Sigmoid colon (tissue), 6 donors: ENCODE measurements at regions not wholly inside any gene's neighbourhood (a gene's known extent, or its start where the extent isn't known, plus 50 kb on each side); places are given as distances from the start of the nearest gene placed in this dataset.

Experiments used
- DNase-seq: peaks from one replicate; pipeline ENCODE4 v3.0.0-alpha.2; 2019
- H3K27ac ChIP-seq, 4 donors: fragments of 200-600 bp; sonication (generic); one replicate each; pipeline ENCODE4 v1.5.1; 2016 to 2019; ENCODE audit warnings: mild to moderate bottlenecking in 1 of 4
- H3K27me3 ChIP-seq, 3 donors: fragments of 200-600 bp; sonication (generic); one replicate each; pipeline ENCODE4 v1.5.1; 2019; ENCODE audit warnings: mild to moderate bottlenecking in 1 of 3
- H3K36me3 ChIP-seq, 4 donors: fragments of 200-600 bp; sonication (generic); one replicate each; pipeline ENCODE4 v1.5.1; 2016 to 2019
- H3K4me1 ChIP-seq, 4 donors: fragments of 200-600 bp; sonication (generic); one replicate each; pipeline ENCODE4 v1.5.1; 2017 to 2019
- H3K4me3 ChIP-seq, 4 donors: fragments of 200-600 bp; sonication (generic); one replicate each; pipeline ENCODE4 v1.5.1; 2017 to 2019; ENCODE audit warnings: mild to moderate bottlenecking in 2 of 4, moderate library complexity in 1 of 4
- H3K9me3 ChIP-seq, 4 donors: fragments of 200-600 bp in 3 of 4; sonication (generic) in 3 of 4; one replicate each; pipeline versions ENCODE4 v1.5.1 to v1.6.1; 2013 to 2019
- EP300 ChIP-seq, 4 donors: sonication (generic); formaldehyde crosslinking; IDR thresholded peaks; one replicate each; pipeline ENCODE4 v1.6.1; 2017; ENCODE audit warnings: antibody characterized with exemption in 4 of 4
- POLR2A ChIP-seq, 2 donors: fragments of 450-650 bp; IDR thresholded peaks; one replicate each; pipeline ENCODE4 v1.6.1; 2016; ENCODE audit warnings: antibody characterized with exemption in 2 of 2, mild to moderate bottlenecking in 2 of 2, moderate library complexity in 2 of 2
- POLR2AphosphoS5 ChIP-seq, 4 donors: sonication (generic); formaldehyde crosslinking; IDR thresholded peaks; one replicate each; pipeline ENCODE4 v1.6.1; 2017; ENCODE audit warnings: antibody characterized with exemption in 4 of 4
- WGBS, 2 donors: extraction: QIAGEN DNeasy Blood & Tissue Kit; methylation state at CpG; one replicate each; pipeline ENCODE4 v1.1.7; 2013; 5-methylcytosine and 5-hydroxymethylcytosine counted together
- intact Hi-C: fragments of 100-400 bp; cut with DNase I; formaldehyde crosslinking; loops from one replicate; pipeline ENCODE4 v1.15.1; 2023
- TF ChIP-seq, protein P1 (sequence below), 4 experiments: fragments of 450-650 bp in 3 of 4; fragments of 200-600 bp in 1 of 4; IDR thresholded peaks; one replicate each; pipeline ENCODE4 v1.5.1; 2016 to 2019; ENCODE audit warnings: antibody characterized with exemption in 4 of 4, mild to moderate bottlenecking in 3 of 4, moderate library complexity in 2 of 4
- donor health status: healthy with polysubstance abuse.
- donor health status: healthy.

GRCh38 chr4:100056701-100057100 is 106.6 kb upstream of the H2AZ1 start:
- intact Hi-C loops = no loop called here
- Histone ChIP-seq H3K4me3 (no peak overlapping the region), H3K27me3 (no peaks in the 10 kb centered on the region), H3K9me3 (no peaks in the 10 kb centered on the region), H3K4me1 (no peaks in the 10 kb centered on the region), H3K27ac (no peak overlapping the region), H3K36me3 (no peaks in the 10 kb centered on the region)
- TF ChIP-seq POLR2A (IDR thresholded peaks at IDR 0.05) (no peak), EP300 (IDR thresholded peaks at IDR 0.05) (no peak), POLR2AphosphoS5 (IDR thresholded peaks at IDR 0.05) (no peak)
- TF ChIP-seq, protein P1, sequence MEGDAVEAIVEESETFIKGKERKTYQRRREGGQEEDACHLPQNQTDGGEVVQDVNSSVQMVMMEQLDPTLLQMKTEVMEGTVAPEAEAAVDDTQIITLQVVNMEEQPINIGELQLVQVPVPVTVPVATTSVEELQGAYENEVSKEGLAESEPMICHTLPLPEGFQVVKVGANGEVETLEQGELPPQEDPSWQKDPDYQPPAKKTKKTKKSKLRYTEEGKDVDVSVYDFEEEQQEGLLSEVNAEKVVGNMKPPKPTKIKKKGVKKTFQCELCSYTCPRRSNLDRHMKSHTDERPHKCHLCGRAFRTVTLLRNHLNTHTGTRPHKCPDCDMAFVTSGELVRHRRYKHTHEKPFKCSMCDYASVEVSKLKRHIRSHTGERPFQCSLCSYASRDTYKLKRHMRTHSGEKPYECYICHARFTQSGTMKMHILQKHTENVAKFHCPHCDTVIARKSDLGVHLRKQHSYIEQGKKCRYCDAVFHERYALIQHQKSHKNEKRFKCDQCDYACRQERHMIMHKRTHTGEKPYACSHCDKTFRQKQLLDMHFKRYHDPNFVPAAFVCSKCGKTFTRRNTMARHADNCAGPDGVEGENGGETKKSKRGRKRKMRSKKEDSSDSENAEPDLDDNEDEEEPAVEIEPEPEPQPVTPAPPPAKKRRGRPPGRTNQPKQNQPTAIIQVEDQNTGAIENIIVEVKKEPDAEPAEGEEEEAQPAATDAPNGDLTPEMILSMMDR (IDR thresholded peaks at IDR 0.05) = no peak
- 79 to 86% methylated on average over 3 of the region's 3 CpGs for WGBS, 2 donors
- no peak for DNase-seq

DNA sequence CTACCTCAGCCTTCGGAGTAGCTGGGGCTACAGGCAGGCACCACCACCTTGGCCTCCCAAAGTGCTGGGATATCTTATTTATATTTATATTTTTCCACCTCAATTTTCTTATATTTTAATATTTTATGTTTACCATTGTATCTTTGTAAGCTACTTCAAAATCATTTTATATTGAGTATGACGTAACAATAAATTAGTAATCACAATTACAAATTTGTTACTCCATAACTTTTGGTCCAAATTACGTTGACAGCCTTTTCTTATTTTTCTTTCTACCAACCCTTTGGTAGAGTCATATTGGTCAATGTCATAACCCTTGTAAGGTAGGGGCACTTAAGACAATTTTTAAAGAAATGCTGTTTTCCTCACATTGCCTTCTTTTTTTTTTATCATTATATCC is 104.0 kb upstream of the H2AZ1 start:
- no peak for DNase-seq
- 68 to 86% methylated on average over 3 of the region's 3 CpGs for WGBS, 2 donors

GRCh38 chr4:100049872-100050271 is 99.8 kb upstream of the H2AZ1 start:
- no peak for DNase-seq
- H3K27me3 ChIP-seq = no peaks in the 10 kb centered on the region
- H3K27ac ChIP-seq = no peak overlapping the region
- intact Hi-C loops = no loop called here
- H3K4me1 ChIP-seq = no peaks in the 10 kb centered on the region
- H3K36me3 ChIP-seq = no peaks in the 10 kb centered on the region
- H3K4me3 ChIP-seq = no peak overlapping the region
- no peak for TF ChIP-seq POLR2A (IDR thresholded peaks at IDR 0.05)
- no peak for TF ChIP-seq EP300 (IDR thresholded peaks at IDR 0.05)
- no peak for TF ChIP-seq POLR2AphosphoS5 (IDR thresholded peaks at IDR 0.05)
- TF ChIP-seq, protein P1 (IDR thresholded peaks at IDR 0.05) = no peak
- H3K9me3 ChIP-seq = no peaks in the 10 kb centered on the region

More for the DNA sequence above, 104.0 kb upstream of the H2AZ1 start:
- H3K27ac ChIP-seq = no peak overlapping the region
- no peaks in the 10 kb centered on the region for H3K4me1 ChIP-seq
- no peak overlapping the region for H3K4me3 ChIP-seq
- TF ChIP-seq POLR2AphosphoS5 (IDR thresholded peaks at IDR 0.05) (no peak), EP300 (IDR thresholded peaks at IDR 0.05) (no peak), POLR2A (IDR thresholded peaks at IDR 0.05) (no peak)
- TF ChIP-seq, protein P1 (IDR thresholded peaks at IDR 0.05) = no peak
- intact Hi-C loops = no loop called here
- H3K27me3 ChIP-seq = no peaks in the 10 kb centered on the region
- H3K36me3 ChIP-seq = no peaks in the 10 kb centered on the region
- no peaks in the 10 kb centered on the region for H3K9me3 ChIP-seq

DNA sequence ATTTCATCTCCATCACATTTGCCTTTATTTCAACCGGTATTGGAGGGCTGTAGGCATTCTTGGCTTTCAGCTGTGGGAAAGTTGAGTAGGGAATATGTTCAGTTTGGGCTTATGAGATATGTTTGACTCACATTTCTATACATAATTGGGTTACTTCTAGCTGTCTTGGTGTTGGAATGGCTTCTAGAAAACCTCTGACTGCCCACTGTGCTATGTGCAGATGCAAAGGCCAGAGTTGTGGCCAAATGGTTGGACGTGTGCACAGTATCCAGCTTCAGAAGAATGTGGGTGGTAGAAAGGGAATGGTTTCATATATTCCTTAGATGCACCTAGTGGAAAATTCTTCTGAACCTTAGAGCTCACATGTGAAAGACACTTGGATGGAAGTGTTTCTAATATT is 92.6 kb upstream of the H2AZ1 start:
- no peak for DNase-seq
- 67 to 79% methylated on average over 2 of the region's 2 CpGs for WGBS, 2 donors
- Histone ChIP-seq H3K36me3 (no peaks in the 10 kb centered on the region), H3K27ac (no peak overlapping the region), H3K27me3 (no peaks in the 10 kb centered on the region), H3K9me3 (no peaks in the 10 kb centered on the region), H3K4me3 (no peak overlapping the region), H3K4me1 (no peaks in the 10 kb centered on the region)
- TF ChIP-seq EP300 (IDR thresholded peaks at IDR 0.05) (no peak), POLR2AphosphoS5 (IDR thresholded peaks at IDR 0.05) (no peak), POLR2A (IDR thresholded peaks at IDR 0.05) (no peak)
- TF ChIP-seq, protein P1 (IDR thresholded peaks at IDR 0.05) = no peak
- intact Hi-C loops = no loop called here

DNA sequence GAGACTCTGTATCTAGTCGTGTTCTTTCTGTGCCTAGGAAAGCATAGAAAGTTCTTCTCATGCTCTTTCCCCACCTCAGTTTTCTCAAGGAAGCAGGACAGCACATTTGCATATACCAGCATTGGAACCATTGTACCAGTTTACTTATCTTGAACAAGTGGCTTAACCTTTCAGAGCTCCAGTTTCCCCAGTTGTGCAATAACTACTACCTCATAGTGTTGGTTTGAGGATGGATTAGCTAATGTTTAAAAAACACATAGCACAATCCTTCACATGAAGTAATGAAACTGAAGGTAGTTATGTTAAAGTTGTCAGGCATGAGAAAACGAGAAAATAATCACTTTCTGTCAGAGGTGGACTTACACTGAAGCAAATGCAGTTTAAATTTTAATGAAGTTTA is 92.2 kb upstream of the H2AZ1 start:
- WGBS, 2 donors = 63 to 85% methylated on average over 2 of the region's 2 CpGs
- no peak overlapping the region for H3K4me3 ChIP-seq
- no peaks in the 10 kb centered on the region for H3K4me1 ChIP-seq
- no peak overlapping the region for H3K27ac ChIP-seq
- no peak for DNase-seq
- TF ChIP-seq POLR2AphosphoS5 (IDR thresholded peaks at IDR 0.05) = no peak
- no peaks in the 10 kb centered on the region for H3K27me3 ChIP-seq
- H3K9me3 ChIP-seq = no peaks in the 10 kb centered on the region
- no peaks in the 10 kb centered on the region for H3K36me3 ChIP-seq
- intact Hi-C loops = no loop called here
